HG03025 (cell line): ENCODE measurements at regions not wholly inside any gene's neighbourhood (a gene's known extent, or its start where the extent isn't known, plus 50 kb on each side); places are given as distances from the start of the nearest gene placed in this dataset.

ENCODE experiments used
- ATAC-seq: cut with Tn5 transposase; IDR thresholded peaks from one replicate; pipeline ENCODE4 v1.9.1; 2021; ENCODE audit warnings: mild to moderate bottlenecking, moderate library complexity; ENCODE audit not compliant: unreplicated experiment, low FRiP score

- no peak for ATAC-seq
These were observed 201.6 kb upstream of the PARD3B start for GRCh38 chr2:204343685-204344084.

DNA sequence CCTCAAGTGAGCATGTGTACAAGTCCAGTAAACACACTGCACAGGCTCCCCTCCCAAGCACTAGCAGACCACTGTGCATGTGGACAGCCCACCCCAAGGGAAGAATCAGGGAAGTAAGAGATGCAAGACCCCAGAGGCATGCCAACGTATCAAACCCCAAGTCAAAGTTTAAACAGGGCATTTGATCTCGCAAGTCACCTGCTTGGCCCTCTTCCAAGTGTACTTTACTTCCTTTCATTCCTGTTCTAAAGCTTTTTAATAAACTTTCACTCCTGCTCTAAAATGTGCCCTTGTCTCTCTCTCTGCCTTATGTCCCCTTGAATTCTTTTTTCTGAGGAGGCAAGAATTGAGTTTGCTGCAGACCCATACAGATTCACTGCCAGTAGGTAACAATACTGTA is 201.2 kb upstream of the PARD3B start:
- no peak for ATAC-seq

GRCh38 chr2:204346906-204347305 is 198.4 kb upstream of the PARD3B start:
- ATAC-seq: no peak

- ATAC-seq: no peak
These were observed 191.5 kb upstream of the PARD3B start for GRCh38 chr2:204353823-204354222.

GRCh38 chr2:204354442-204354856 is 190.8 kb upstream of the PARD3B start:
- no peak for ATAC-seq

GRCh38 chr2:204355688-204356087 is 189.6 kb upstream of the PARD3B start:
- no peak for ATAC-seq

GRCh38 chr2:204356151-204356641 is 189.1 kb upstream of the PARD3B start:
- ATAC-seq: no peak

DNA sequence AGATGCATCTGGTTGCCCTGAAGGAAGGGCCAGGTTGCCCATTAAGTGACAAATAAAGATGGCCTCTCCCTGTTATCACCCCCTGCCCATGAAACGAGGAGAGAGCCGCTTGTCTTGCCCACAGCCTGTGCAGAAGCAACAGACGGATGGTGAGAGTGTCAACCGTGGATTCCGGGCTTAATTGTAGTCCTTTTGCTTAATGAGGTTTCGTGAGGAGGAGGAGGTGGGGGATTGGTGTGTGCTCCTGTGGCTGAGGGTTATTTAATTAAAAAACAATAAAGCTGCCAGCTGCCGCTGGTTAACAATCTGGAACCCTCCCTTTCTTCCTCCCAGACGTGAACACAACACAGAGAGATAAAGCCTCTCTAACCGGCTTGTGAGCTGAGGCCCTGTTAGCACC is 188.0 kb upstream of the PARD3B start:
- ATAC-seq: no peak

- ATAC-seq: no peak
These were observed 186.2 kb upstream of the PARD3B start for GRCh38 chr2:204359076-204359475.

GRCh38 chr2:204360218-204361007 is 184.9 kb upstream of the PARD3B start:
- ATAC-seq: no peak

GRCh38 chr2:204361738-204362137 is 183.5 kb upstream of the PARD3B start:
- no peak for ATAC-seq

GRCh38 chr2:204362581-204362980 is 182.7 kb upstream of the PARD3B start:
- no peak for ATAC-seq

- ATAC-seq: no peak
These were observed 181.8 kb upstream of the PARD3B start for GRCh38 chr2:204363513-204363912.

DNA sequence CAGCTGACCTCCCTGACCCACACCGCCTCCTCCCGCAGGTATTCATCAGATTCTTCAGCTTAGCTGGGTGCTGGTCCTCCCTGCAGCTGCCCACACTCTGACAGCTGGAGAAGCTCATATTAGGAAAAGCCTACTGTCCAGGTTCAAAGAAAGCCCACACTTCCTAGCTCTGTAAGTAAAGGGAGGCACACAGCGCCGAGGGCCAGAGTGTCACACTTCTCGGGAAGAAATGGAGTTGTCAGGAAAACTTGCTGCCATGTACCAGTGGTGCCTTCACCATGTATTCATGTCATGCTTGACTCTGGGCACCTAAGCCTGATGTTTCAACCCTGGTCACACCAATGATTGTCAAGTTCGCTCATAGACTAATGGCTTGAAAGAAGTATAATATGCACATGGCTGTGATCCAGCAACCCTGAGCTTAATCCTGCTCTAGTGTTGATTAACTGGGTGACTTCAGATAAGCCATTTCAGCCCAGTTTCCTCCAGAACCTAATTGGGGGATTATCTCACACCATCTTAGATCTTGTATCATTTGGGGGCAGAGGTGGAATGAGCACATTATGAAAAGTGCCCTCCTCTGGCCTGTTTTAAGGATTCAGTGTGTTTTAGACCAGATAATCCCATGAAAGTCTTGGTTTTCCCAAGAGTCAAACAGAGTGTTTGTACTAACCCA is 180.3 kb upstream of the PARD3B start:
- ATAC-seq: no peak

GRCh38 chr2:204365811-204366210 is 179.5 kb upstream of the PARD3B start:
- no peak for ATAC-seq

GRCh38 chr2:204367466-204367865 is 177.8 kb upstream of the PARD3B start:
- no peak for ATAC-seq

- ATAC-seq: no peak
These were observed 175.0 kb upstream of the PARD3B start for GRCh38 chr2:204370172-204370718.

DNA sequence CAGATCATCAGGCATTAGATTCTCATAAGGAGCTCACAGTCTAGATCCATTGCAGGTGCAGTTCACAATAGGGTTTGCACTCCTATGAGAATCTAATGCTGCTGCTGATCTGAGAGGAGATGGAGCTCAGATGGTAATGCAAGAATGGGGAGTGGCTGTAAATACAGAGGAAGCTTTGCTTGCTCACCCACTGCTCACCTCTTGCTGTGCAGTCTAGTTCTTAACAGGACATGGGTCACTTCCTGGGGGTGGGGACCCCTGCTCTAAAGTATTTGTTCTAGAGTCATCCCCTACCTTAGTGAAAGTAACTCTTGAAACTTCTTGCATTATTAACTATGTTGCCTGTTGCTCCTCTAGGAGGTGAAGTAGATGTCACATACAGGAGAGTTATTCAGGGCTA is 171.3 kb upstream of the PARD3B start:
- no peak for ATAC-seq

DNA sequence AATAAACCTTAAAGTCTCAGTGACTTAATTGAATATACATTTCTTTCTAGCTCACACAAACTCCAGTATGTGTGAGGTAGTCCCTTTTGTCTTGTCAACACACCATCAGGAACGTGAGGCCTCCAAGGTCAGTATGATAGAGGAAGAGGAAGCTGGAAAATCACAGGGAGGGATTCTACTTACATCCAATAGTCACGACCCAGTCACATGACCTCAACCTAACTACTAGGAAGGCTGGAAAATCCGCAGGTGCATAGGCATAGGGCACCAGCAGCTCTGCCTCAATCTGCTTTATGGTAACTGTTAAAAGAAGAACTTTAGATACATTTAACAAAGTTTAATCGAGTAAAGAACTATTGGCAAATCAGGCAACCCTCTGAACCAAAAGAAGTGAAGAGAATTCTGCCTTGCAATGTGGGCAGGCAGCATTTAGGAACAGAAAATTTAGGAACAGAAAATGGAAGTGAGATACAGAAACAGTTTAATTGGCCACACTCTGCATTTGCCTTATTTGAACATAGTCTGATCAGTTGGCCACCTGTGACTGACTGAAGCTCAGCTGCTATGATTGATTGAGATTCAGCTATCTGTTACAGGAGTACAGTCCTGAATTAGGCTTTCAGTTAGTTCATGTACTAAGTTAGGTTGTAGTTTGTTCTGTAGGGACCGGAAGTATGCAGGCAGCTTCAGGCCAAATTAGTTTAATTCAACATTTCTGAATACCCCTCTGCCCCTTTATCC is 165.0 kb upstream of the PARD3B start:
- ATAC-seq: no peak

DNA sequence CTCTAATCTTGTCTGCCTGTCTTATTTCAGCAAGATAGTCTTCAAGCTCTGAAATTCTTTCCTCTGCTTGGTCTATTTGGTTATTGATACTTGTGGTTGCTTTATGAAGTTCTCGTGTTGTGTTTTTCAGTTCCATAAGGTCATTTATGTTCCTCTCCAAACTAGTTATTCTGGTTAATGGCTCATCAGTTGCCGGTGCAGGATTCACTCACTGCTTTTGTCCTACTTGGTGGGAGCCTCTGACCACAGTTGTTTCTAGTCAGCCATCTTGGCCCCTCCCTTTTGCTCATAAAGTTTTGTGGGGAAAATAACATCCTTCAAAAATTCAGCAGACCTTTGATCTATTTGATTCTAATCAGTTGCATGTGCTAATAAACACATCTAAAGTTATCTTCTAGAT is 158.6 kb upstream of the PARD3B start:
- no peak for ATAC-seq

GRCh38 chr2:204389120-204389519 is 156.2 kb upstream of the PARD3B start:
- ATAC-seq: no peak
